Lung (tissue), 11 donors: ENCODE measurements at regions not wholly inside any gene's neighbourhood (a gene's known extent, or its start where the extent isn't known, plus 50 kb on each side); places are given as distances from the start of the nearest gene placed in this dataset.

ENCODE experiments used
- ATAC-seq: fragments of 200-7000 bp; cut with Tn5 transposase; one replicate; pipeline ENCODE4 v1.9.1; 2020; ENCODE audit warnings: moderate number of reproducible peaks; ENCODE audit not compliant: insufficient read depth, low FRiP score
- DNase-seq, 3 donors: peaks; one replicate each; pipeline ENCODE4 v3.0.0-alpha.2; 2013 to 2017
- H3K27ac ChIP-seq, 2 donors: one replicate each; pipeline ENCODE4 v1.5.1; 2013; ENCODE audit warnings: mild to moderate bottlenecking in 2 of 2, moderate library complexity in 2 of 2, control low read depth in 1 of 2, inconsistent platforms in 1 of 2, low read depth in 1 of 2, low read length in 1 of 2
- H3K27me3 ChIP-seq, 3 donors: one replicate each; pipeline ENCODE4 v1.5.1; 2013; ENCODE audit warnings: low read length in 2 of 3; ENCODE audit not compliant: control insufficient read depth in 3 of 3, insufficient read depth in 3 of 3
- H3K36me3 ChIP-seq, 4 donors: one replicate each; pipeline ENCODE4 v1.5.1; 2013; ENCODE audit warnings: low read length in 4 of 4, mild to moderate bottlenecking in 1 of 4, moderate library complexity in 1 of 4; ENCODE audit not compliant: control insufficient read depth in 4 of 4, insufficient read depth in 4 of 4
- H3K4me1 ChIP-seq, 5 donors: one replicate each; pipeline ENCODE4 v1.5.1; 2013; ENCODE audit warnings: low read length in 5 of 5, mild to moderate bottlenecking in 2 of 5, moderate library complexity in 1 of 5; ENCODE audit not compliant: control insufficient read depth in 5 of 5, insufficient read depth in 5 of 5
- H3K4me3 ChIP-seq: one replicate; pipeline ENCODE4 v1.5.1; 2013; ENCODE audit warnings: mild to moderate bottlenecking, control low read depth, moderate library complexity
- H3K9ac ChIP-seq, 2 donors: one replicate each; pipeline ENCODE4 v1.5.1; 2013; ENCODE audit warnings: low read length in 2 of 2, control low read depth in 1 of 2; ENCODE audit not compliant: insufficient read depth in 1 of 2
- H3K9me3 ChIP-seq, 4 donors: one replicate each; pipeline ENCODE4 v1.5.1; 2013; ENCODE audit warnings: low read length in 3 of 4, mild to moderate bottlenecking in 1 of 4, moderate library complexity in 1 of 4; ENCODE audit not compliant: control insufficient read depth in 4 of 4, insufficient read depth in 3 of 4
- WGBS, 2 donors: extraction: QIAGEN DNeasy Blood & Tissue Kit; methylation state at CpG; one replicate each; pipeline ENCODE4 v1.1.7; 2013; 5-methylcytosine and 5-hydroxymethylcytosine counted together
- TF ChIP-seq, protein P1 (sequence below): IDR thresholded peaks from 2 replicates; pipeline ENCODE4 v1.5.1; 2012; ENCODE audit warnings: mild to moderate bottlenecking; ENCODE audit errors: control extremely low read depth, extremely low read depth
- donor health status: control.
- donor health status: control.
- donor health status: Bipolar disorder and iron deficiency.
- donor health status: healthy.
- donor health status: DM: yes; HTN: yes; CAD: no.

DNA sequence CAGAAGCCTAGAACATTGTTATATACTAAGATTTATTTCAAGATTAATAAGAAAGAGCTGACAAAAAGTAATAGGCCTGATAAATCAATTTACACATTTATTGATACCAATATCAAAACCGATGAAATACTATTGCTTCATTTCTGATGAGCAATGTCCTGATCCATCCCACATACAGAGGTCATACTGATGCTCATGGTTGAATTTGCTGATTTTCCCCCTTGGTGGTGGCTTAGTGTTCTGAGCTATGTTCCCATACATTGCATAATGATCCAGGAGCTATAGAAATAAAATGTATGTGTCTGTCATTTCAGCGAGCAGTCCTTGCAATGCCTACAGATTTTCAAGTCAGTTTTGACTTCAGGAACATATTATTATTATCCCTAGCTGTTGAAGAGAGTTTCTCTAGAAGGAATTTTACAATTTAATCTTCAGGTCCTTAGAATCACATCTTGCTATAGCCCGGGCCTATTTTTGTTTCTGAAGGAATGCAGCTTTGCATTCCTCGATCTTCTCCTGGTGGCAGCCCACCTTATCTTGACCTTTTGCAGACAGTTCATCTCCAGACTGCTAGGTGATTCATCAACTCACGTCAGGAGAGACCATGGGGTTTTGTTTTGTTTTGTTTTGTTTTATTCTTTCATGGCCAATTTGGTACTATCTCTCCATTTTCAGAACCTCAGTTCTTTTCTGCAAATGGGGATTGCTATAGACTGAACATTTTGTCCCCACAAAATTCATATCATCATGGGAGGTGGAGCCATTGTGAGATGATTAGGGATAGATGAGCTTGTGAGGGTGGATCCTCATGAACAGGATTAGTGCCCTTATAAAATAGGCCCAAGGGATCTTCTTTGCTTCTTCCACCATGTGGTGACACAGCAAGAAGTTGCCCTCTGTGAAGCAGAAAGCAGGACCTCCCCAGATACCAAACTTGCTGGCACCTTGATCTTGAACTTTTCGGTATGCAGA, 465.6 kb upstream of the IGFBP3 start:
- Histone ChIP-seq H3K27ac (no peak overlapping the region), H3K9ac (no peak overlapping the region), H3K4me1 (no peaks in the 10 kb centered on the region), H3K9me3 (peaks cover 0 to 2% (median 0%) of the 10 kb centered on the region in 4 donors), H3K27me3 (no peaks in the 10 kb centered on the region), H3K4me3 (no peak overlapping the region), H3K36me3 (no peaks in the 10 kb centered on the region)
- DNase-seq (no peak), ATAC-seq (no peak)
- 77 to 87% methylated on average over 6 of the region's 6 CpGs for WGBS, 2 donors
- TF ChIP-seq, protein P1, sequence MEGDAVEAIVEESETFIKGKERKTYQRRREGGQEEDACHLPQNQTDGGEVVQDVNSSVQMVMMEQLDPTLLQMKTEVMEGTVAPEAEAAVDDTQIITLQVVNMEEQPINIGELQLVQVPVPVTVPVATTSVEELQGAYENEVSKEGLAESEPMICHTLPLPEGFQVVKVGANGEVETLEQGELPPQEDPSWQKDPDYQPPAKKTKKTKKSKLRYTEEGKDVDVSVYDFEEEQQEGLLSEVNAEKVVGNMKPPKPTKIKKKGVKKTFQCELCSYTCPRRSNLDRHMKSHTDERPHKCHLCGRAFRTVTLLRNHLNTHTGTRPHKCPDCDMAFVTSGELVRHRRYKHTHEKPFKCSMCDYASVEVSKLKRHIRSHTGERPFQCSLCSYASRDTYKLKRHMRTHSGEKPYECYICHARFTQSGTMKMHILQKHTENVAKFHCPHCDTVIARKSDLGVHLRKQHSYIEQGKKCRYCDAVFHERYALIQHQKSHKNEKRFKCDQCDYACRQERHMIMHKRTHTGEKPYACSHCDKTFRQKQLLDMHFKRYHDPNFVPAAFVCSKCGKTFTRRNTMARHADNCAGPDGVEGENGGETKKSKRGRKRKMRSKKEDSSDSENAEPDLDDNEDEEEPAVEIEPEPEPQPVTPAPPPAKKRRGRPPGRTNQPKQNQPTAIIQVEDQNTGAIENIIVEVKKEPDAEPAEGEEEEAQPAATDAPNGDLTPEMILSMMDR = no peak

DNA sequence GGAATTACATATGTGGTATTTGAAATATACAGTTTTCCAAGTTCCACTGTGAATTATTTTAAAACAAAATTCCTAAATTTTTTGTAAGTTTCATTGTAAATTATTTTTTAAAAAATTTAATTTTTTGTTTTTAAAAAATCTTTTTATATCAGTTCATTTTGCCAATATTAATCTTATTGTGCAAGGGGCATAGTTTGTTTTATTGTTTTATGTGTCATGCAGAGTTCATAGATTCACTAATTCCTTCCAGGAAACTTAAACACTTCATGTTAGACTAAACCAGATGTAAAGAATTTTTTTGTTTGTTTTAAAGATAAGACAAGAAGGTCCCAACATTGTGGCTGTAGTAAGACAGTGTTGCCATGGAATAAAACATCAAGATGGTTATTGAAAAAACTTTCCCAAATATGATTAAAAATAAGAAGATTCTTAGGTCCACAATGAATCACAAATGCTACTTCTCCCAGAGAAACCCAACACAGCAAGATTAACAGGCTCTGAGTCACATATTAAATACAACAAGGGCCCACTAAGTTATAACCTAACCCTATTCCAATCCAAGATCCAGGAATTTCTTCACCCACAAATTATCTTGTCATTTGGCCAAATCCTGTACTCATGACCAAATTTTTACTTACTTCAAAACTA, 464.7 kb upstream of the IGFBP3 start:
- no peak overlapping the region for H3K4me3 ChIP-seq
- ATAC-seq (no peak), DNase-seq (peak in 1 of 3 donors; percentile 40)
- no peaks in the 10 kb centered on the region for H3K27me3 ChIP-seq
- no peaks in the 10 kb centered on the region for H3K4me1 ChIP-seq
- H3K9me3 ChIP-seq = peaks cover 0 to 2% (median 0%) of the 10 kb centered on the region in 4 donors
- TF ChIP-seq, protein P1 = no peak
- H3K9ac ChIP-seq = no peak overlapping the region
- H3K27ac ChIP-seq = no peak overlapping the region
- no peaks in the 10 kb centered on the region for H3K36me3 ChIP-seq

DNA sequence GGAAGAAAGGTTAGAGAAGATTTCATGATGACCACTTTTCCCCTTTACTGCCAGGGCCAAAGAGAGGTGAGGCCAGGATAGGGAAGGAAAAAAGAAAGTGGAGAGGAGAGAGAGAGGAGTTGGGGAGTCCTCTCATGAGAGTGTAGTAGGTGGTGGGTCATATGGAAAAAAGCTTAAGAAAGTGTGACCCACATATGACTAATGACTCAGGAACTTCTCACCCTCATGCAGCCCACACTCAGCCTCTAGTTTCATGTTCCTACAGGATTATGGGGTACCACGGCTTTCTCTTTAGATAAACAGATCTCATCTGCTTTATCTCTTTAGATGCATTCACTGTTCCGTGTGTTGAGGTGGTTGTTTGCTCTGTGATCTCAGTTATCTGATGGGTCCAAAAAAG, 462.5 kb upstream of the IGFBP3 start:
- no peaks in the 10 kb centered on the region for H3K27me3 ChIP-seq
- no peak overlapping the region for H3K9ac ChIP-seq
- no peaks in the 10 kb centered on the region for H3K9me3 ChIP-seq
- DNase-seq (no peak), ATAC-seq (no peak)
- no peak overlapping the region for H3K27ac ChIP-seq
- TF ChIP-seq, protein P1 = no peak
- WGBS, 2 donors = 71 to 77% methylated on average over 2 of the region's 2 CpGs
- no peaks in the 10 kb centered on the region for H3K36me3 ChIP-seq
- H3K4me3 ChIP-seq = no peak overlapping the region
- no peaks in the 10 kb centered on the region for H3K4me1 ChIP-seq
